CD14-positive monocyte (primary cell): ENCODE measurements at regions not wholly inside any gene's neighbourhood (a gene's known extent, or its start where the extent isn't known, plus 50 kb on each side); places are given as distances from the start of the nearest gene placed in this dataset.

Experiments used
- DNase-seq, 3 donors: peaks; one replicate each; pipeline ENCODE4 v3.0.0-alpha.2; 2011 to 2022
- H2AFZ ChIP-seq: 2 replicates; pipeline ENCODE4 v1.6.0; 2012; ENCODE audit warnings: mild to moderate bottlenecking, low read depth, low read length, inconsistent platforms; ENCODE audit not compliant: insufficient read depth, poor library complexity, severe bottlenecking
- H3K27ac ChIP-seq, 2 donors: 1 replicate in 1 of 2; 2 replicates in 1 of 2; pipeline ENCODE4 v1.5.1; 2012 to 2013; ENCODE audit warnings: low read length in 2 of 2, control low read depth in 1 of 2, inconsistent platforms in 1 of 2, low read depth in 1 of 2, mild to moderate bottlenecking in 1 of 2
- H3K27me3 ChIP-seq, 2 donors: one replicate each; pipeline versions ENCODE4 v1.6.0 to v1.6.1; 2011 to 2013; ENCODE audit warnings: low read length in 2 of 2; ENCODE audit not compliant: control insufficient read depth in 2 of 2, insufficient read depth in 2 of 2
- H3K36me3 ChIP-seq, 2 donors: replicated peaks in 1 of 2; 1 replicate in 1 of 2; 2 replicates in 1 of 2; pipeline versions ENCODE4 v1.5.1 to v1.6.1; 2012 to 2013; ENCODE audit warnings: low read length in 2 of 2, control low read depth in 1 of 2, inconsistent platforms in 1 of 2, mild to moderate bottlenecking in 1 of 2; ENCODE audit not compliant: insufficient read depth in 2 of 2, control insufficient read depth in 1 of 2
- H3K4me1 ChIP-seq, 2 donors: 1 replicate in 1 of 2; 2 replicates in 1 of 2; pipeline versions ENCODE4 v1.5.1 to v1.6.1; 2012 to 2013; ENCODE audit warnings: low read length in 2 of 2, control low read depth in 1 of 2, inconsistent platforms in 1 of 2, mild to moderate bottlenecking in 1 of 2, moderate library complexity in 1 of 2; ENCODE audit not compliant: insufficient read depth in 2 of 2, control insufficient read depth in 1 of 2
- H3K4me2 ChIP-seq: replicated peaks from 2 replicates; pipeline ENCODE3; 2012; ENCODE audit warnings: low read length, moderate library complexity, mild to moderate bottlenecking; ENCODE audit not compliant: poor library complexity, severe bottlenecking; ENCODE audit errors: extremely low read depth
- H3K4me3 ChIP-seq, 3 experiments: fragments of 200-600 bp in 1 of 3; sonication (generic) in 1 of 3; replicated peaks in 1 of 3; 1 replicate in 2 of 3; 2 replicates in 1 of 3; pipeline ENCODE4 v1.5.1; 2011 to 2013; ENCODE audit warnings: low read length in 3 of 3, mild to moderate bottlenecking in 3 of 3, control low read depth in 2 of 3, low read depth in 2 of 3, inconsistent platforms in 1 of 3, moderate library complexity in 1 of 3
- H3K79me2 ChIP-seq: 2 replicates; pipeline ENCODE4 v1.6.0; 2012; ENCODE audit warnings: mild to moderate bottlenecking, control low read depth, inconsistent platforms, low read length, moderate library complexity; ENCODE audit not compliant: insufficient read depth
- H3K9ac ChIP-seq: 2 replicates; pipeline ENCODE4 v1.6.0; 2017; ENCODE audit warnings: low read length, mild to moderate bottlenecking; ENCODE audit not compliant: insufficient read depth, poor library complexity, severe bottlenecking
- H3K9me3 ChIP-seq, 2 donors: replicated peaks in 1 of 2; 1 replicate in 1 of 2; 2 replicates in 1 of 2; pipeline versions ENCODE4 v1.5.1 to v1.6.1; 2012 to 2013; ENCODE audit warnings: low read length in 2 of 2, control low read depth in 1 of 2; ENCODE audit not compliant: control insufficient read depth in 1 of 2, insufficient read depth in 1 of 2
- H4K20me1 ChIP-seq: 2 replicates; pipeline ENCODE4 v1.6.0; 2012; ENCODE audit warnings: mild to moderate bottlenecking, low read length, control low read depth, moderate library complexity; ENCODE audit not compliant: insufficient read depth
- H3K27ac Mint-ChIP-seq, 7 donors: one replicate each; pipeline ENCODE4 v1.8.0; 2020; ENCODE audit warnings: mild to moderate bottlenecking in 7 of 7, mixed read lengths in 7 of 7, moderate library complexity in 6 of 7, inconsistent platforms in 2 of 7
- H3K27me3 Mint-ChIP-seq, 3 donors: one replicate each; pipeline ENCODE4 v1.8.0; 2021 to 2022; ENCODE audit warnings: low read depth in 3 of 3, mild to moderate bottlenecking in 3 of 3, mixed read lengths in 3 of 3, moderate library complexity in 3 of 3, inconsistent platforms in 1 of 3
- H3K36me3 Mint-ChIP-seq, 2 donors: one replicate each; pipeline ENCODE4 v1.8.0; 2020; ENCODE audit warnings: mixed read lengths in 2 of 2, inconsistent platforms in 1 of 2, mild to moderate bottlenecking in 1 of 2
- H3K4me1 Mint-ChIP-seq: one replicate; pipeline ENCODE4 v1.8.0; 2020; ENCODE audit warnings: mild to moderate bottlenecking, mixed read lengths
- H3K4me3 Mint-ChIP-seq, 2 donors: one replicate each; pipeline ENCODE4 v1.8.0; 2020; ENCODE audit warnings: mild to moderate bottlenecking in 2 of 2, mixed read lengths in 2 of 2, moderate library complexity in 1 of 2
- H3K9me3 Mint-ChIP-seq, 7 donors: one replicate each; pipeline ENCODE4 v1.8.0; 2020 to 2022; ENCODE audit warnings: mixed read lengths in 7 of 7, mild to moderate bottlenecking in 6 of 7, moderate library complexity in 6 of 7, inconsistent platforms in 2 of 7
- whole genome bisulfite sequencing: methylation state at CpG from one replicate; pipeline ENCODE4 v1.1.5; 2013; ENCODE audit warnings: missing lambda C conversion rate; ENCODE audit not compliant: insufficient coverage; 5-methylcytosine and 5-hydroxymethylcytosine counted together
- intact Hi-C, 2 donors: fragments of 100-400 bp; cut with micrococcal nuclease; formaldehyde crosslinking; loops; one replicate each; pipeline versions ENCODE4 v1.15.0 to v1.15.1; 2023
- TF ChIP-seq, protein P1 (sequence below): fragments of 200-600 bp; IDR thresholded peaks from one replicate; pipeline ENCODE4 v1.8.0; 2022; ENCODE audit warnings: antibody characterized with exemption, mild to moderate bottlenecking

DNA sequence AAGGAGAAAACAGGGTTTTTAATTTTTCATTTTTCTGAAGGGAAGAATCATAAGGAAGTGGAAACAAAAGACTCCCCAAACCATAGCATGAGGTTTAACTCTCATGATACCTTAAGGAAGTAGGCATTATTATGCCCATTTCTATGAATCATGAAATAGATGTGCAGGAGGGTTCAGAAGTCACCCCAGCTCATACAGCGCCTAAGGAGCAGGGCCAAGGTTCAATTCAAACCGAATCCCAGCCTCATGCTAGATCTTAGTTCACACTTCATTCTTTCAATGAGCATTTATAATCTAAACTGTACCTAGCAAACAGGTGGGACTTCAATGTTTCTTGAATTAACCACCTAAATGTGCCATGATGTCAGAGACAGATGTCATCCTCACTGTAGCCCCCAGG lies 111.9 kb upstream of the SLC25A33 start:
- WGBS, result 95% methylated on average over 2 of the region's 2 CpGs
- TF ChIP-seq, protein P1, sequence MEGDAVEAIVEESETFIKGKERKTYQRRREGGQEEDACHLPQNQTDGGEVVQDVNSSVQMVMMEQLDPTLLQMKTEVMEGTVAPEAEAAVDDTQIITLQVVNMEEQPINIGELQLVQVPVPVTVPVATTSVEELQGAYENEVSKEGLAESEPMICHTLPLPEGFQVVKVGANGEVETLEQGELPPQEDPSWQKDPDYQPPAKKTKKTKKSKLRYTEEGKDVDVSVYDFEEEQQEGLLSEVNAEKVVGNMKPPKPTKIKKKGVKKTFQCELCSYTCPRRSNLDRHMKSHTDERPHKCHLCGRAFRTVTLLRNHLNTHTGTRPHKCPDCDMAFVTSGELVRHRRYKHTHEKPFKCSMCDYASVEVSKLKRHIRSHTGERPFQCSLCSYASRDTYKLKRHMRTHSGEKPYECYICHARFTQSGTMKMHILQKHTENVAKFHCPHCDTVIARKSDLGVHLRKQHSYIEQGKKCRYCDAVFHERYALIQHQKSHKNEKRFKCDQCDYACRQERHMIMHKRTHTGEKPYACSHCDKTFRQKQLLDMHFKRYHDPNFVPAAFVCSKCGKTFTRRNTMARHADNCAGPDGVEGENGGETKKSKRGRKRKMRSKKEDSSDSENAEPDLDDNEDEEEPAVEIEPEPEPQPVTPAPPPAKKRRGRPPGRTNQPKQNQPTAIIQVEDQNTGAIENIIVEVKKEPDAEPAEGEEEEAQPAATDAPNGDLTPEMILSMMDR, result no peak
- H4K20me1 ChIP-seq, result no peaks in the 10 kb centered on the region
- H3K4me3 ChIP-seq, result no peak overlapping the region
- H3K79me2 ChIP-seq, result no peaks in the 10 kb centered on the region
- Mint-ChIP-seq H3K4me3 (no peak overlapping the region), H3K36me3 (no peaks in the 10 kb centered on the region), H3K27ac (no peak overlapping the region), H3K9me3 (peaks cover 0 to 2% (median 0%) of the 10 kb centered on the region in 7 donors), H3K4me1 (peaks cover 32% of the 10 kb centered on the region), H3K27me3 (peaks cover 21 to 32% (median 26%) of the 10 kb centered on the region in 3 donors)
- peaks cover 27 to 34% of the 10 kb centered on the region in 2 donors for H3K4me1 ChIP-seq
- peaks cover 0 to 12% of the 10 kb centered on the region in 2 donors for H3K27me3 ChIP-seq
- intact Hi-C loops, result loop anchor here in 1 of 2 donors (5.0 kb wide), 1 partner anchor 110 kb away; the partner anchor contains the start of gene SLC25A33
- H3K9ac ChIP-seq, result no peak overlapping the region
- DNase-seq, result no peak
- H3K27ac ChIP-seq, result no peak overlapping the region
- no peaks in the 10 kb centered on the region for H3K36me3 ChIP-seq
- no peak overlapping the region for H3K4me2 ChIP-seq
- H3K9me3 ChIP-seq, result peaks cover 0 to 3% of the 10 kb centered on the region in 2 donors
- H2AFZ ChIP-seq, result no peak overlapping the region

DNA sequence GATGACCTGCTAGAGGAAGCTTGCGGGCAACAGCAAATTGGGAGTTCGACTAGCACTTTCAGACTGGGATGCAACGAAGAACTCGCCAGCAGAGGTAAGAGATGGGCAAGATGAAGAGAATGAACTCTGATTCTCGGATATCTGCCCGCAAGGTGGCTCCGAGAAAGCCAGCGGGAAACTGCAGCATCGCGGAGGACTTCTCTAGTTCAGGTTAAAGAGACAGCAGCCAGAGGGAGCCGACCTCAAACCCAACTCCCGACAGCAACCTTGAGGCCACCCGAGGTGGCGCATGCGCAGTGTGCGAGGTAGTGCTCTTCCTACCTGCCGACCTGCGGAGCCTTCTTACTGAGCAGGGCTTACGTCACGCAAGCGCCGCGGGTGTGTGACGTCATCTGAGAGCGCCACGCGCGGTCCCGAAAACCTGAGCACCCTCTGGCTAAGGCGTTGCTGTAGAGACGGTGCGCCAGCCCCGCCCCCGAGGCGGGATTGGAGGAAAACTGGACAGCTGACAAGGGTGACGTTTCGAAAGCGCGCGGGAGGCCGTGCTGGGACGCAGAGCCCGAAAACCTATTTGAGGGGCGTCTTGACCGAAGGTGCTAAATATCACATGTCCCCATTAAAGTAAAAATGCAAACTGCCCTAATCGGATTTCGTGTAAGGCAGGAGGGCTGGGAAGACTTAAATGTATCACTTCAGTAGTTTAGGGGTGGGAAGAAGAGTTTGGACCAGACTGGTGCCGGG lies 110.5 kb upstream of the SLC25A33 start:
- peak overlapping the region; percentile 37 to 67 for H3K27ac ChIP-seq
- Mint-ChIP-seq H3K36me3 (no peaks in the 10 kb centered on the region), H3K4me3 (peak overlapping the region; percentile 98 to 99), H3K27ac (peak overlapping the region; percentile 89 to 95 (median 93)), H3K9me3 (no peaks in the 10 kb centered on the region), H3K27me3 (peaks cover 17 to 25% (median 24%) of the 10 kb centered on the region in 3 donors), H3K4me1 (peaks cover 32% of the 10 kb centered on the region)
- no peaks in the 10 kb centered on the region for H3K9me3 ChIP-seq
- H3K4me1 ChIP-seq, result peaks cover 27 to 34% of the 10 kb centered on the region in 2 donors
- H3K79me2 ChIP-seq, result no peaks in the 10 kb centered on the region
- 4% methylated on average over 40 of the region's 48 CpGs for WGBS
- H3K9ac ChIP-seq, result peak overlapping the region; percentile 58
- H4K20me1 ChIP-seq, result no peaks in the 10 kb centered on the region
- TF ChIP-seq, protein P1, result no peak
- peak overlapping the region; percentile 81 to 83 (median 83) for H3K4me3 ChIP-seq
- H3K27me3 ChIP-seq, result peaks cover 0 to 9% of the 10 kb centered on the region in 2 donors
- intact Hi-C loops, result loop anchor here in 1 of 2 donors (5.0 kb wide), 1 partner anchor 109 kb away; the partner anchor contains the start of gene SLC25A33
- H3K36me3 ChIP-seq, result no peaks in the 10 kb centered on the region
- DNase-seq, result peak; percentile 99
- H3K4me2 ChIP-seq, result peak overlapping the region; percentile 91
- H2AFZ ChIP-seq, result peak overlapping the region; percentile 98
